Endothelial cell of umbilical vein (primary cell): ENCODE measurements at regions not wholly inside any gene's neighbourhood (a gene's known extent, or its start where the extent isn't known, plus 50 kb on each side); places are given as distances from the start of the nearest gene placed in this dataset.

Source experiments
- CTCF ChIP-seq, 2 donors: IDR thresholded peaks; 1 replicate in 1 of 2; 2 replicates in 1 of 2; pipeline ENCODE4 v1.5.1; 2011; ENCODE audit warnings: low read length in 2 of 2, mild to moderate bottlenecking in 2 of 2, moderate library complexity in 2 of 2, control low read depth in 1 of 2, inconsistent platforms in 1 of 2, low read depth in 1 of 2; ENCODE audit not compliant: insufficient read depth in 1 of 2; ENCODE audit errors: extremely low read depth in 1 of 2
- EZH2 ChIP-seq: IDR thresholded peaks from 2 replicates; pipeline ENCODE4 v1.6.1; 2012; ENCODE audit warnings: borderline replicate concordance, low read depth, mild to moderate bottlenecking, moderate library complexity, low read length, inconsistent platforms; ENCODE audit not compliant: severe bottlenecking
- FOS ChIP-seq: IDR thresholded peaks from 2 replicates; pipeline ENCODE4 v1.6.1; 2011; ENCODE audit warnings: mild to moderate bottlenecking, low read length, moderate library complexity, borderline replicate concordance; ENCODE audit not compliant: insufficient read depth
- JUN ChIP-seq: IDR thresholded peaks from 2 replicates; pipeline ENCODE4 v1.6.1; 2011; ENCODE audit warnings: borderline replicate concordance, low read depth; ENCODE audit not compliant: insufficient read length, insufficient read depth
- POLR2A ChIP-seq: IDR thresholded peaks from 2 replicates; pipeline ENCODE4 v1.6.1; 2012; ENCODE audit warnings: low read depth, mild to moderate bottlenecking, control low read depth, low read length
- POLR2AphosphoS5 ChIP-seq: IDR thresholded peaks from 2 replicates; pipeline ENCODE4 v1.6.1; 2012; ENCODE audit warnings: low read depth, mild to moderate bottlenecking, control low read depth, low read length, moderate library complexity; ENCODE audit not compliant: insufficient read depth

DNA sequence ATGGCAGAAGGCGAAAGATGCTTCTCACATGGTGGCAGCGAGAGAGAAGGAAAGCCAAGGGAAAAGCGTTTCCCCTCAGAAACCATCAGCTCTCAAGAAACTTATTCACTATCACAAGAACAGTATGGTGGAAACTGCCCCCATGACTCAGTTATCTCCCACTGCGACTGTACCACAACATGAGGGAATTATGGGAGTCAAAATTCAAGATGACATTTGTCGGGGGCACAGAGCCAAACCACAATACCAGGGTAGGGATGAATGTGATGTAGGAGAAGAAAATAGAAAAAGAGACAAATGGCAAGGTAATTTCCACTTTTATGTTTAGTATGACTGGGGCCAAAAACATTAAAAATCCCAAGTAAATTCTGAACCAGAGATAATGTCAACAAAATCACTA, 216.8 kb downstream of the TRIM36 start:
- TF ChIP-seq CTCF (IDR thresholded peaks at IDR 0.05; ENCODE audit: extremely low read depth in 1 of 2, insufficient read depth in 1 of 2, low read depth in 1 of 2, low read length in 2 of 2) (no peak), POLR2A (no peak), EZH2 (no peak), JUN (no peak), POLR2AphosphoS5 (no peak), FOS (no peak)
